Sigmoid colon (tissue), 4 donors: ENCODE measurements at regions not wholly inside any gene's neighbourhood (a gene's known extent, or its start where the extent isn't known, plus 50 kb on each side); places are given as distances from the start of the nearest gene placed in this dataset.

Source experiments
- EP300 ChIP-seq, 4 donors: sonication (generic); formaldehyde crosslinking; IDR thresholded peaks; one replicate each; pipeline ENCODE4 v1.6.1; 2017; ENCODE audit warnings: antibody characterized with exemption in 4 of 4
- POLR2A ChIP-seq, 2 donors: fragments of 450-650 bp; IDR thresholded peaks; one replicate each; pipeline ENCODE4 v1.6.1; 2016; ENCODE audit warnings: antibody characterized with exemption in 2 of 2, mild to moderate bottlenecking in 2 of 2, moderate library complexity in 2 of 2

GRCh38 chr2:225164401-225165050 lies 122.3 kb upstream of the DOCK10 start:
- no peak for TF ChIP-seq EP300 (IDR thresholded peaks at IDR 0.05)
- no peak for TF ChIP-seq POLR2A (IDR thresholded peaks at IDR 0.05)
